ENCODE measurements at regions not wholly inside any gene's neighbourhood (a gene's known extent, or its start where the extent isn't known, plus 50 kb on each side); places are given as distances from the start of the nearest gene placed in this dataset.

DNA sequence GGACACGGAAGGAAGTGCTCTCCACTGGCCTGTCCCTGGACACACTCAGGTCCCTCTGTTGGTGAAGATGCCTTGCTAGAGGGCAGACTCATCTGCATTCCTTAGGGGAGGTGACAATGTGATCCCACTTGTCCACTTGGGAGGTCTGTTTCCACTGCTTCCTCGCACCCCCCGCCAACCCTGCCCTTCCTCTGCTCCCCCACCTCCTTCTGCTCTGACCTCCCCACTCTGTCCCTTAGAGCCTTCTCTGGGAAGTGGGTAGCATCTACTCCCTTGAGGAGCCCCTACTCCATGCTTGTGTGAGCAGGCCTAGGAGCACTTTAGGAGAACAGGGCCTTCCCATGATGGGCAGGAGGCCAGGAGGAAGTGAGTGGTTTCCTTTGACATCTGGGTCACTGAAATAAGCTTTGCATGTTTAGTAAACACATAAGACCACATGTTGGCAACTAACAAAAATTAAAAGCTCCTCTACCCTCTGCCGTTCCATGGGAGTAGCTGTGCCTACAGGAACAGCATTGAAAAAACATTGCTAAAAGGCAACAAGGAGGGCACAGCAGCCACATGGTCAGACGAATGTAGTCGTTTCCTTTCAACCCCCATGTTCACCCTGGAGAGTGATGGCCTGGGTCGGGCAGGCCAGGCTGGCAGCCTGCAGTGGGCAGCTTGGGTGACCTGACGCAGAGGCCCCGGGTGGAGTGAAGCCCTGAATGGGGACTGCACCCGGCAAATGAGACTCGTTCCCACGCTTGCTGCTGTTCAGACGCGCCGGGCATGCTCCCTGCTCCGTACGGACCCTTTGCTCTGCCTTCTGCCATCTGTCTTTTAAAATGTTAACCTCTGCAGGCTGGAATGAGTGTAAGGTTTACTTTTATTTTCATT, 634.0 kb downstream of the IRX1 start:
- no peak for DNase-seq (ENCODE audit: low read depth)

DNA sequence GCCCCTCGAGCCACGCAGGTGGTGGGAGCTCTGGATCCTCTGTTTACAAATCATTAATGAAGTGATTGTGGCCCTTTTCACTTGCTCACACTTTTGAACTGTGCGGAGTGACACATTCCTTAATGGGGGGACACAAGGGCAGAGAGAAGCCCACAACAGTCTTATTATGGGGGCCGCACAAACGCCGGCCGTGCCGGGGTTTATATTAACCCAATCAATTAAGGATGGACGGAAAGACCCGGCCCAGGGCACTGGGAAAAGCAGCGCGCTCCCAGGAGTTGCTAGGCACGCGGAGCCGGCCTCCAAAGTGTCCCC, 634.8 kb downstream of the IRX1 start:
- no peak for DNase-seq (ENCODE audit: low read depth)

DNA sequence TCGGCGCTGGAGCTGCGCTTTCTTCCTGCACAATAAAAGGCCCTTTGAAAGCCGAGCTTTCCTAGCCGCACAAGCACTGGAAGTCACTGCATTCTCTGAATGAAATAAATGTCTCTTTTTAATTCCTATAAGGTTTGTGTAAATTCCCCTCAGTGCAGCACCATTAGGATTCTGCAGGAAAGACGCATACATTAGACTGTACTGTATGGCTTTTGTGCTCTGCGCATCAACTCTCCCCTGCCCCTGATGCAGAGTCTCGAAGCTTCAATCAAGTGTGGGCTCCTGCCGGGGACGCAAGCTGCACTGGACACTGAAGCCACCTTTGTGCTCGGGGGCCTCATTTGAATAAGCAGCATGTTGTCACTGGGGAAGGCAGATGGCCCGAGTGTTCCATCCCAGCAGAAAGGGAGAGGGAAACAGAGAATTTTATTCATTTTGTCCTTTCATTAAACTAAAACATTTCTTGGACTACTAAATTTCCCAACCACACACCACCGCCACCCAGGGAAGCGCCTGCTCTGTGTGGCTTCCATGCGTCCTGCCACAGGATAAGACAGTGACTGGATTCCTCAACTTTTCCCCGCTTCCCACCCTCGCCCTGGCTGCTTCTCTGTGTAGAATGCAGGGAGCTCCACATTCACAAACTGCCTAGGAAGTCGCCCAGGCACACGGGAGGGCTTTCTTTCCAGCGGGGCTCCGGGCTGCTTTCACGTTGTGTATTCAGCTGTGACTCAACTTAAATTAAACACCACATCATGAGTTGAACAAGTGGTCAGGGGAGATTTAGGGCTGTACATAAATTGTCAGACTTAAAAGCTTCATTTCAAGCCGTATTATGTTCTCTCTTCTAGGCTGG, 635.4 kb downstream of the IRX1 start:
- DNase-seq (ENCODE audit: low read depth): no peak

DNA sequence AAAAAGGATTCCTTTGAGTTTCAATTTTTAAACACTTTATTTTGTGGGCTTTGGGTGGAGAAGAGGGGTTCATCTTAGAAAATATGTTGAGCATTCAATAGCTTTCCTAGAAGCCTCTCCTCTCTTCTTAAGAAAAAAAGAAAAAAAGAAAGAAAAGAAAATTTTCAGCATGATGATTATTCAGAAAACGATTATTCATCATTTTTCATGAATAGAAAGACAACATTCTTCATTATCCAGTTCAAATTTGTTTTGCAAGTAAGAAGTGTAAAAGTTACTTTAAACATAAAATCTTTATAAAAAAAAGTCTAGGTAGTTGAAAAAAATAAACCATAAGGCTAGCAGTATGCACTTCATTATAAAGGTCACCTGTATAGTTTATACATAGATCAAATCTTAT, 636.5 kb downstream of the IRX1 start:
- no peak for DNase-seq (ENCODE audit: low read depth)

DNA sequence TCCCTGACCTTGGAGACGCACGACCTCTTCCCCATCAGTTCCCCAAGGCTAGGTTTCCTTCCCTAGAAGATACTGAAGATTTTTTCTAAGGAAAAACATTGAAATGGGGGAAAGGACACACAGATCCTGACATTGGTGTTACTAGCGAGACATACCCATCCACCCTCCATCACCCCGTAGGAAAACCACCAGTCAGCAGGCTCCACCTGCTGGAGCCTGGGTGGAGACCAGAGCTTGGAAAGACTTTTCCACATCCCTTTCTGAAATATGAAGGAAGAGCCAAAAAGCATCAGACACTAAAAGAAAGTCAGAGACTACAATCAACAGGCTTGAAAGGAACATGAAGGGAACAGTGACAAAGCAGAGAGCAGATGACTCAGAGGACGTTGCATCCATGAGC, 638.0 kb downstream of the IRX1 start:
- DNase-seq (ENCODE audit: low read depth): no peak

DNA sequence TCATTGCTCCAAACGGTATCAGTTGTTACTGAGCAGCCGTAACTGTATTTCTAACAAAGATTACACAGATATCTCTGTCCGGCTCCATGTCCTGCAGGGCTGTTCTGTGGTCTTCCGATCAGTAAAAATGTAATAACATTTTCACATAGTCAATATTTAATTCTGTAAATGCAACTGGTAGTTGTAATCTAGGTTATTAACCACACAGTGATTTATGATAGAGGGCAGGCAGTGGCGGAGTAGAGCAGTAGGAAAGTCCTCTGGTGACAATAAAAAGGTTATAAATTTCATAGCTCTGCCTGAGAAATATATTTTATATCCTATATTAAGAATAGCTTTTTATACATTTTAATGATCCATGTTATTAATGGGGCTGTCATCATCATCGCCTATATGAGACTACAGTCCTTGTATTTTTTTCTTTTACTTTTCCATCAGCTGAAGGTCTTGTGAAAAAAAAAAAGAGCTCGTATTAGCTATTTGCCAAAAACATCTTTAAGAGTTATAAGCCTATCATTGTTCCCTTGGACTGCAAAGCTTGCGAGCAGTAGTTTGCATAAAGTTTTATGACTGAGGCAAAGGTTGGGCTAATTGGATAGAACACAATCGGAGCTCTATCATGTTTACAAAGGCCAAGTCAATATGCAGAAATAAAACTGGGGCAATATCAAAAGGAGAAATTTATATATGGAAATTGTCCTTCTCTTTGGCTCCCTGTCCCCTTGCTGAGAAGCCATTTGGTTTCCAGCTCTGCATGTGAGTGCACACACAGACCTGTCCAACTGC, 648.0 kb downstream of the IRX1 start:
- no peak for DNase-seq (ENCODE audit: low read depth)

DNA sequence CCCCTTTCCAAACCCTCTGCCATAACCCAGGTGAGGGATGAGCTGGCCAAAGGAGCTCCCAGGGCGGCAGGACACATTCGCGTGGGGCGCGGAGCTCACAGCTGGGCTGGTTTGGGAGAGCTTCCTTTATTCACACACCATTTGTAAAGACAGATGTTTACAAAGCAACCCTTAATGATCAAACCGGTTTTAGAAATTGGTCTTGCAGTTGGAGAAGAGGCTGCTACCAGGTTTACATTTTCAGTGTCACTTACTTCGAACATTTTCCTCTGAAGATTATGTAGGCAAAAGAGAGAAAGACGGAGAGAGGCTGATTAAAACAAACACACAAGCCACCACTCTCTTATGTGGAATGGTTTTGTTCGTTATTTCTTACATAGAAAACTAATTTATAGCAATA, 648.7 kb downstream of the IRX1 start:
- no peak for DNase-seq (ENCODE audit: low read depth)

DNA sequence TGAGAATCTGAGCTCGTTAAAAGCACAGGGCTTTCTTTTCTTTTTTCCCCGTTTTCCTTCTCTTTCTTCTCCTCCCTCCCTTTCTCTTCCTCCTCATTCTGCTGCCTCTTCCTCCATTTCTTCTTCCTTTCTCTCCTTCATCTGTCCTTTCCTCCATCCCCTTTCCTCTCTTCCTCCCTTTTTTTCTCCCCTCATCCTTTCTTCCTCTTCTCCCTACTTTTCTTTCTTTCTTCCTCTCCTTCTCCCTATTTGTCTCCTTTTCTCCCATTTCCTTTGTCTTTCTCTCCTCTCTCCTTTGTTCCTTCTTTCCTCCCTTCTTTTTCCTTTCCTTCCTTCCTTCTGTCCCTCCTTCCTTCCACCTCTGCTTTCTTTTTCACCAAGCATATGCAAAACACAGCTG, 649.4 kb downstream of the IRX1 start:
- no peak for DNase-seq (ENCODE audit: low read depth)

DNA sequence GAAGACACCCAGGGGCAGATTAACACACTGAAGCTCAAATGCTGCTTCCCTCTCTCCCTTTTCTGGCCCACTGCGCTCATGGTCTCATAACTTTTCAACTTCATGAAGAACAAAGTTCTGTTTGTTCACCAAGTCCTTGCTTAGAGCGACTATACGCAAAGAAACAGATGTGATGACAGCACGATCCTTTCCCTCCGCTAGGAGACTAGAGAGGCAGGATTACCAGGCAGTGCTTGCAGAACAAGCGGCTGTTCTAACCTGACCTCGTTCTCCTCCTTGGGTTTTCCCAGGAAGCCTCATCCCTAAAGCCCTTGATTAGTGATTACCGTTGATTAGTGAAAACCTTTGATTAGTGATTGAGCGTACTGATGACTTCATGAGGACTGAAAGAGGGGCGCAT, 649.9 kb downstream of the IRX1 start:
- no peak for DNase-seq (ENCODE audit: low read depth)

DNA sequence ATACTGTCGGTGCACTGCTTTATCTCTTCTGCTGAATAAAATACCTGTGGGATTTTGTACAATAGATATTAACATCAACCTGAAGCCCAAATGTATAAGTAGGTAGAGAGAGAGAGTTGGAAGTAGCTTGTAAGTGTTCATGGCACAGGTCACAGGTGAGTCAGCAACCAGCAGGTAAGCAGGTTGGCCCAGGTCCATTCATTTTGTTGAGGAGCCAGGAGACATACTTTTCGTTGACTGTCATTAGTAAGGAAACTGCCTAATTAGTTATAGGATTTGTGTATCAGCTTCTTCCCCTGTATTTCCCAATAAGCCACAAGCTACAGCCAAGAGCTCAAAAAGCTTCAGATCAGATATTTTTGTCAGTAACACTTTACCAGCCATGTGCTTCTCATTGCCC, 650.8 kb downstream of the IRX1 start:
- no peak for DNase-seq (ENCODE audit: low read depth)

DNA sequence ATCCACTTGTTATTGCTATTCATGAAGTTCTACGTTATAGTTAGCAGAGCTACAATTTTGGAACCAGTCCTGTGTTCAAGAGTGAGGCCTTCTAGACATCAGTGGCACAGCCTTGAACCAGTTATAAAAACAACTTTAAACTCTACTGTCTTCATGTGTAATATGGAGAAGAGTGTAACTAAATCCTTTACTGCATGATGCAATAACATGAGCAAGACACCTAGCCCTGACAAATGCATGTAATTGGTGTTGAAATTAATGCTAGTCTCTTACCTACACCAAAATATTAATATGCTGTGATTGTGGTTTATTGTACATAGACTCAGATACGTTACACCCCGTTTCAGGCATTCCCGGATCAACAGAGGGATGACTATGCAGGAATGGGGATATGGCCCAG, 654.6 kb downstream of the IRX1 start:
- DNase-seq (ENCODE audit: low read depth): no peak

DNA sequence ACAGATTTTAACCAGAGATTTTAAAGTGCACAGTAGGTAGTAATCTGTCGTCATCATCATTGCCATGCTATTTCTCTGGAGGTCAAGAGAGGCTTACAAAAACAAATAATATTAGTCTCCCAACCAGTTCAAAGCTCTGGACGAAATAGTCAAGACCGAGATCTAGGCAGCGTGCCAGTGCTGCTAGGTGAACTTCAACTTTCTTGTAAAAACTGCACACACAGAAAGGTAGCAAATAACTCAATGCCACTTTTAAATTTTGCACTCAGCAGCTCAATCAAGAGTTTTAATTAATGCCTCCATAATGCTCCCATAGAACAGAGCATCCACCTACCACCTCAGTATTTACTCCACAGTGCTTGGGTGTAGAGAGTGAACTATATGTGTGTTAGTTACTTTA, 656.8 kb downstream of the IRX1 start:
- no peak for DNase-seq (ENCODE audit: low read depth)

DNA sequence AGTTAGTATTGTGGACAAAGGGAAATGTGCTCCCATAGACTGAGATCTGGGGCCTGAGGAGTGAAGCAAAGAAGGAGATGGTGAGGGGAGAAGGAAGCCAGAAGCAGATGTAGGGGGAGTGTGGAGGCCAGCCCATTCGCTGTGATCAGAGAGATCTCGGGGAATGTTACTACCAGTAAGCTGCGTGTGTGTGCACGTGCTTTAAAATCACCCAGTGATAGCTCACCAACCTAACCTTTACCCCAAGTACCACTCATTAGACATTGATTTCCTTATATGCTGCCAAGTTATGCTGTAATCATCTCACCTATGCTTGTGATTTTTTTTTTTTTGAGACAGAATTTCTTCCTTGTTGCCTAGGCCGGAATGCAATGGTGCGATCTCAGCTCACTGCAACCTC, 659.1 kb downstream of the IRX1 start:
- no peak for DNase-seq (ENCODE audit: low read depth)

DNA sequence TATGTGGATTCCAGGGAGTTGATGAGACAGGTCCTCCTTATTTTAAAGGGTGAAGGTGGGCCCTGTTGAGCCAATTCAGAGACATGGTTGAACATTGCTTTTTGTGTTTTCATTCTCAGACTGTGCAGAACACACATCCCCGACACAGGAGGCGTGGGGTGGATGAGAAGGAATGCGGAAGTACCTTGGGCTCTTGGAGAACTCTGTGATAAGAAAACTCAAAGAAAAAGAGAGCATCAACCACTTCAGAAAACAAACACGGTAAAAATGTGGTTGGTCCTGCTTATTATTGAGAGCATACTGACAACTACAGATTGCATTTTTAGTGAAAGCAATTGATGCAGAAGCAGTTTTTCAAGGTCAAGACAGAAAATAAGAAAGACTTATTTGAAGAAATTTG, 659.8 kb downstream of the IRX1 start:
- no peak for DNase-seq (ENCODE audit: low read depth)

DNA sequence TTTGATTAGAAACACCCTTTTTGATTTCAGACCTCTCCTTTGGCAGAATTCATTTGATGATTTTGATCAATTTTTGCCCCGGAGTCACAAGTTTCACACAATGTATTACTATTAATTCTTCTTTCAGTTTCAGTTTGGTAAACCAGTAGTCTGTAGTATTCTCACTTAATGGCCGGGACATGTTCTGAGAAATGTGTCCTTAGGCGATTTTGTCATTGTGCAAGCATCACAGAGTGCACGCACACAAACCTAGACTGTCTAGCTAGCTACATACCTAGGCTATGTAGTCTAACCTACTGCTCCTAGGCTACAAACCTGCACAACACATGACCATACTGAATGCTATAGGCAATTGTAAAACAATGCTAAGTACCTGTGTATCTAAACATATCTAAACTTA, 662.5 kb downstream of the IRX1 start:
- no peak for DNase-seq (ENCODE audit: low read depth)

DNA sequence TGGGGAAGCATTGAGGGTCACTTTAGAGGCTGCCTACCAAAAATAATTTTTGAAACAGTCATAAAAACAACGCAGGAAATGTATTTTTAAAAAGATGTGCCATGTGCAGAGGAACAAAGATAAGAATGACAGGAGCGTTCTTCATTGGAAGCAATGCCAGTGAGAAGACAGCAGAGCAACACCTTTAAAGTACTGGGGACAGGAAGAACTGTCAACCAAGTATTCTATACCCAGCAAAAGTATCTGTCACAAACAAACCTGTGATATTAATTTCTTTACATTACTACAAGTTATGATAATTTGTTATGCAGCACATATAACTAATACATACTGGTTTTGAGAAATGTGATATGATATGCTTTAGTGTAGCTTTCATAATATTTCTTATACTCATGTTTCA, 675.6 kb downstream of the IRX1 start:
- DNase-seq (ENCODE audit: low read depth): no peak

DNA sequence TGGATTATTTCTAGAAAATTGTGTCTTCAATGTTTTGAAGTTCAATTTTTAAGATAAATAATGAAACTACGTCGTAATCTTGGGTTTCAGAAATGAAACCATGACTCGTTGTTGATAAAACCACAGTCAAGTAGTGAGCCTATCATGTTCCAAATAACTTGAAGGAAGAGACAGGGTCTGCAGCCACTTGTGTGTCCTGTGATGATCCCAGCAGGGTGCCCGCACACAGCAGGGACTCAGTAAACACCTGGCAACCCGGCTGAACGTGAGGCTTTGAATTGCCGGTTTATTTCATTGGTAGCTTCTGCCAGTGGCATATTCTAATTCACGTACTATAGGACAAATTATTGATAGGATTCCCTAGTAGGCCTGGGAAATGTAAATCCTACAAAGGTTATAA, 679.6 kb downstream of the IRX1 start:
- DNase-seq (ENCODE audit: low read depth): no peak

DNA sequence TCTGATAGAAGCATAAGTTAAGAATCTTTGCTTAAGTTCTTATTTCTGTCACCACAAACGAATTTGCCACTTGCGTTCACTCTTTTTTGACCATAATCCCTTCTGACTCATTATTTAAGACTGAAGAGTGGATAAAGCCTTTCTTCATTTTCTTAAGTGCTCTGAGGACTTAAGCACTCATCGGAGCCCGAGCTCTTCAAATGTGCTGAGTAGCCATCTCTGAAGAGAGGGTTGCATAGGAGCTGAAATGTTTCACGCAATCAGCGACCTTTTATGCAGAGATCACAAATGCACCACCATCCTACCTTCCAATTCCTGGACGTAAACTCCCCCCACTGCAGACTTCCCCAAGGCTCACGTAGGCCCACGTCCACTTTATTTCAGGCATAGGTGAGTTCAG, 699.2 kb downstream of the IRX1 start:
- DNase-seq (ENCODE audit: low read depth): no peak

DNA sequence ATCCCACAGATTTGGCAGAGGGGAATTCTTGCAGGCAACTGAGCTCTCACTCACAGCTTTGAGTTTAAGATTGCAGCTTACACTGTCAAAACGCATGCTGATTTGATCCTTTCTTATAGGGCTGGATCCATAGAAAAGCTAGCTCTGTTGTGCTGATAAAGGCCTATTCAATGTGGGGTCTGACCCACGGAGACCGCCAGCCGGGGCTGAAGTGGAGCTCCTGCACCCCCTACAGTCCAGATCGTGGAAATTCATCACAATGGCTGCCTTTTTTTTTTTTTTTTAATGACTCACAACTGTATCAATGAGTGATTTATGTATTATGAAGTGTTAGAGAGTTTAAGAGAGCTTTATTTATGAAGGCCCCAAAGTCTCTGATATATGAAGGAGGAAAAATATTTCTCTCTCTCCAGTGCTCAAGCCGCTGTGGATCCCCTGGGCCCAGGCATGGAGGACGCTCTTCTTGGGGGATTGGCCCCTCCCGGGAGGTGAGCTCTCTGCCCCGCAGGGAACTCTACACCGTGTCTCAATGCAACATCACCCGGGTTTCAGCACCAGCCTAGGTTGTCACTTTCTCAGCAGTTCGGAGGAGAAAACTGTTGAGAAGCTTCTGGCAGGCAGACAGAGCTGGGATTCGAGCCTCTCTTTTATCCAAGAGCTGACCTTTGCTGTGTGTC, 700.2 kb downstream of the IRX1 start:
- DNase-seq (ENCODE audit: low read depth): no peak

DNA sequence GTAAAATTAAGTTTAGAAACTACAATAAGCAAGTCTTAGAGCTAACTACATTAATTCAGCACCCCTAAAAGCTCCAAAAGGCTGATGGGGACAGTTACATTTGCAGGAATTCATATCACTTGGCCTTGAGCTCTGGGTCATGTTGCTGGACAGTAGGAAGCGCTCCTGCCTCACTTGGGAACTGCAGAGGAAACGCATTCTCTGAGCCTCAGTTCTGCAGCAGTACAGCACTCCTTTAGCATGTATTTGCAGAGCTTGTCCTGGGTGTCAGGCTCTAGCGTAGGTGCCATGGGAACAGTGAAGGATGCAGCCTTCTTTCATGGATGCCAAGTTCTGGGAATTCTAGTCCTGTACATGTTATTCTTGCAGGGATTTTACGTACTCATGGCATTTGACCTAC, 710.4 kb downstream of the IRX1 start:
- no peak for DNase-seq (ENCODE audit: low read depth)

DNA sequence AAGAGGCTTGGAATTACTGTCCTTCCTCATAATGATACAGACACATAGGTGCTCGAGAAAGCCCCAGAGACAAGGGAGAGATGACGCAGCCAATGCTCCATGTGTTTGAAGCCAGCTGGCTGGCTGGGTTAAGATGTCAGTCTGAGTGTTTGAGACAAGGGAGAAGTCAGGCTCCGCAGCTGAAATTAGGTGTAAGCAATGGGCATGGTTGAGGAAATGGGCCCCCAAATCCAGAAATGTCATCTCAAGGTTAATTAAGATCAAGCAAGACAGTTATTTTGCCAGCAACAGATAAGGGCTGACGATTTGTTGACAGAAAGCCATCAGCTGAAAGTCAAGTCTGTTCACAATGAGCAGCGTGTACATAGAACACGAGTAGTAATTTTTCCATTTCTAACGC, 713.4 kb downstream of the IRX1 start:
- no peak for DNase-seq (ENCODE audit: low read depth)

DNA sequence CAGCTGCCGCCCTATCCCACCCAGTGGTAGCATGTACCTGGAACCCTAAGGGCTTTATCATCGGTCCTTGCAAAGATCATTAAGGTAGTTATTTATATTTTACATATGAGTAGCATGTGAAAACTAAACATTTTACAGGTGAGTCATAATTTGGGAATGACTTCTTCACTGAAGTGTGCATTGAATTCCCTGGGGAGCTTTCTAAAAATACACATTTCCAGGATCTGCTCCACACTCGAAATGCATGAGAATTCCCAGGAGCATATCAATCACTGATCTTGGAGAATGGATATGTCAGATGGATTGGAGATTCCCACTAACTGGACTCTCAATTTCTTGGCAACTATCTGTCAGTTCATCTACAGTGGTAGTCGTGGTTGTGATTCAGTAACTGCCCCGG, 717.5 kb downstream of the IRX1 start:
- DNase-seq (ENCODE audit: low read depth): no peak
